DMS 273 treated with DMSO at 0.1 percent for 48 hours (cell line): ENCODE measurements at regions not wholly inside any gene's neighbourhood (a gene's known extent, or its start where the extent isn't known, plus 50 kb on each side); places are given as distances from the start of the nearest gene placed in this dataset.
A peak's percentile ranks its signal among the peaks of the same experiment; 100 is the strongest.

Source experiments
- DNase-seq: peaks from one replicate; lab custom pipeline; 2025; lab: John Stamatoyannopoulos, UW

DNA sequence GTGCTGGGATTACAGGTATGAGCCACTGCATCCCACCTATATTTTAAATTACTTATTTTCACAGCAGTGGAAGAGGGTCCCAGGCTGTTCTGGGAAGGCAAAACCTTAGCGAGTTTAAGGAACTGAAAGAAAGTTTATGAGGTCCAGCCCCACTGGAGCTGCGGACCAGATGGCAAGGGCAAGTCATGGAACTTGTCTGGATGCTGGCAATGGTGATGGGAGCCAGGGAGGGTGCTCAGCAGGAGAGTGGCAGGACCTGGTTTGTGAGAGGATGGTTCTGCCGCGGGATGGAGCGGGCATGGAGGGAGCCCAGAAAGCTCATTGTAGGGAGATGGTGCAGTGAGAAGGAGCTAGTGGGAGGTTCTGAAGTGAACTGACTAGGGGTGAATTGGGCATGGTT lies 50.6 kb upstream of the SLC45A1 start:
- no peak for DNase-seq

DNA sequence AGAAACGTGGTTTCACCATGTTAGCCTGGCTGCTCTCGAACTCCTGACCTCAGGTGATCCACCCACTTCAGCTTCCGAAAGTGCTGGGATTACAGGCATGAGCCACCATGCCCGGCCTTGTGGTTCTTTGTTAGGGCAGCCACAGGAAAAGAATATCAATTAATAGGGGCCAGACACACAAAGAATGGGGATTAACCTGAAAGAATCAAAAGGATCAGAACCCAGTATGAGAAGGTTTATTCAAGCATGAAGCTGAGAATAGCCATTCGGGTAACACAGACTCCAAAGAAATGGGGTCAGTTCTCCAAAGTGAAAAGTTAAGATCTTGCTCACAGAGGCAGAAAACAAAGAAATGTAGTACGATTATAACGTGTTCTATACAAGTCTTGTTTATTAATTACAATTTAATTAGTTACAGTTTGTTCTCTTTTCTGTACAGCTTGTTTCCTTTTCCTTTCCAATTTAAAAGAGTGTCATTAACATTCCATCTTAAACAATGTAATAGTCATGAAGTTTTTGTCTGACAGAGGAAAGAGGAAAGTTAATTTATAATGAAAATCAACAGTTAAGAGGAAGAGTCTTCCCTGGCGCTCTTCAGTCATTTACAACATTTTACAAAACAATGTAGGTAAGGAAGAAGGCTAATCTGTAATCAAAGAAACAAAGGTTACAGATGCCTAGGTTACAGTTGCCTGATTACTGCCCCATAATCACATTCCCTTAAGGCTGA lies 51.3 kb upstream of the SLC45A1 start:
- DNase-seq = no peak

GRCh38 chr1:8263791-8264190 lies 54.1 kb upstream of the SLC45A1 start:
- no peak for DNase-seq

DNA sequence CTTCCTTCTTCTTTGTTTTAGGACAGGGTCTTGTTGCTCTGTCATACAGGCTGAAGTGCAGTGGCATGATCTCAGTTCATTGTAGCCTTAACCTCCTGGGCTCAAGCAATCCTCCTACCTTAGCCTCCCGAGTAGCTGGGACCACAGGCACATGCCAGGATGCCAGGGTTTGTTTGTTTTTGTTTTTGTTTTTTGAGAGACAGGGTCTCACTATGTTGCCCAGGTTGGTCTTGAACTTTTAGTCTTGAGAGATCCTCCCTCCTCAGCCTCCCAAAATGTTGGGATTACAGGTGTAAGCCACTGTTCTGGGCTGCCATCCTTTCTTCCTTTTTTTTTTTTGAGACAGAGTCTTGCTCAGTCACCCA lies 56.5 kb upstream of the SLC45A1 start:
- DNase-seq = no peak

DNA sequence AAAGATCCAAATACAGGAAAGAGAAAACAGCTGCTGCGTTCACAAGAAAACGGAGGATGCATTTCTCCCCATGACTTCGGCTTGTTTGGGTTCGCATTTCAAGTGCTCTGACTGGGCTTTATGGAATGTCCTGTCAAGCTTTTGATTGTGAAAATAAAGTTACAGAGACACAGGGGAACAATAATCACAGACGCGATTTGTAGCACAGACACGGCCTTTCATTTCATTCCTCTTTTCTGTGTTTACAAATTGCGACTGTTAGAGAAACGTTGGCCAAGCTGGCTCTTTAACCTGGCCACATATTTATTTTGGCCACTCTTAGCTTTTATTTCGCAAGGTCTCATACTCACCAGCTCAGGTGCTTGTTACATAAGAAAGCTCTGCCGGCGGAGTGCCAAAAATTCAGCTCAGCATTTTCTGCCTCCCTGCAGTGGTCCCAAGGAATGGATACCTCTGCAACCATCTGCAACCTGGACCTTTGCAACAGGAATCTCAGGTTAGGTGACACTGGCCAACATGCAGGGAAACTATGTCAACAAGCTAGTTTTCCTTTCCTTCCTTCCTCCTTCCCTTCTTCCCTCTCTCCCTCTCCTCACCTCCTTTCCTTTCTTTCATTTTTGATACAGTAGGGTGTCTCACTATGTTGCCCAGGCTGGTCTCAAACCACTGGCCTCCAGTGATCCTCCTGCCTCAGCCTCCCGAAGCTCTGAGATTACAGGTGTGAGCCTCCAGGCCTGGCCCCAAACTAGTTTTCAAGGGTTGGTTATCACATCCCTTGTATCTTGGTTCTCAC lies 58.2 kb upstream of the SLC45A1 start:
- DNase-seq = no peak

- no peak for DNase-seq
These were observed 60.3 kb upstream of the SLC45A1 start for GRCh38 chr1:8257621-8258020.

- DNase-seq = no peak
These were observed 61.6 kb upstream of the SLC45A1 start for GRCh38 chr1:8256321-8256720.

DNA sequence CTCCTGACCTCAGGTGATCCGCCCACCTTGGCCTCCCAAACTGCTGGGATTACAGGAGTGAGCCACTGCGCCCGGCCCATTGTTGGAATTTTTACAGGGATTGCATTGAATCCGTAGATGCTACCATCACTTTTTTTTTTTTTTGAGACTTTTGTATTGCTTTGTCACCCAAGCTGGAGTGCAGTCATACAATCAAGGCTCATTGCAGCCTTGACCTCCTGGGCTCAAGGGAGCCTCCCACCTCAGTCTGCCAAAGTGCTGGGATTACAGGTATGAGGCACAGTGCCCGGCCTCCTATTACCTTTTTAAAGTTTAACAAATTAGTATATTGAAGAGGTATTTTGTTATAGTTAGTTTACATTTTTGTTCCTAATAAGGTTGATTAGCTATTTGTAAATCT lies 62.2 kb upstream of the SLC45A1 start:
- no peak for DNase-seq

DNA sequence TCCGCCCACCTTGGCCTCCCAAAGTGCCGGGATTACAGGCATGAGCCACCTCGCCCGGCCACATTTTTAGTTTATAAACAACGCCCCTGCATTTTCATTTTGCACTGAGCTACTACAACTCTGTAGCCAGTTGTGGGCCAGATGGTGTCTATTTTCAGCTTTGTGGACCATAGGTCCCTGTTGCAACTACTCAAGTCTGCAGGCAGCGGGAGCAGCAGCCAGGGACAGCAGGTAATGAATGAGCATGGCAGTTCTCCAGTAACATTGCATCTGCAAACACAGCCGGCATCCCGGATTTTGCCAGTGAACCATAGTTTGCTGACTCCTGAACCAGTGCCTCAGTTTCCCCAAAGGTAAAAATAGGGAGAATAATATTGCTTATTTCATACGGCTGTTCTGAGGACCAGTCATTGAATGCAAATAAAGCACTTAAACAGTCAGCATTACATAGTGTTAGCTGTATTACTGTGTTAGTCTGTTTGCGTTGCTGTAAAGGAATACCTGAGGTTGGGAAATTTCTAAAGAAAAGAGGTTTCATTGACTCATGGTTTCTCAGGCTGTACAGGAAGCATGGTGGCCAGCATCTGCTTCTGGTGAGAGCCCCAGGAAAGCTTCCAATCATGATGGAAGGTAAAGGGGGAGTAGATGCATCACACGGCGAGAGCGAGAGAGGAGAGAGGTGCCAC lies 65.5 kb upstream of the SLC45A1 start:
- peak; percentile 77 for DNase-seq

GRCh38 chr1:8251635-8252034 lies 66.3 kb upstream of the SLC45A1 start:
- DNase-seq = no peak

- no peak for DNase-seq
These were observed 68.1 kb upstream of the SLC45A1 start for GRCh38 chr1:8249838-8250237.

- DNase-seq = no peak
These were observed 70.0 kb upstream of the SLC45A1 start for GRCh38 chr1:8247811-8248436.

GRCh38 chr1:8244304-8244703 lies 73.6 kb upstream of the SLC45A1 start:
- DNase-seq = no peak

GRCh38 chr1:8242498-8242897 lies 75.4 kb upstream of the SLC45A1 start:
- no peak for DNase-seq

GRCh38 chr1:8241417-8242014 lies 76.4 kb upstream of the SLC45A1 start:
- DNase-seq = no peak

GRCh38 chr1:8239306-8240023 lies 78.4 kb upstream of the SLC45A1 start:
- no peak for DNase-seq

DNA sequence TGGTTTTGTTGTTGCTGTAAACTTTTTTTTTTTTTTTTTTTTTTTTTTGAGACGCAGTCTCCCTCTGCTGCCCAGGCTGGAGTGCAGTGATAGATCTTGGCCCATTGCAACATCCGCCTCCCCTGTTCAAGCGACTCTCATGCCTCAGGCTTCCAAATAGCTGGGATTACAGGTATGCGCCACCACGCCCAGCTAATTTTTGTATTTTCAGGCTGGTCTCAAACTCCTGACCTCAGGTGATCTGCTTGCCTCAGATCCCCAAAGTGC lies 78.9 kb upstream of the SLC45A1 start:
- DNase-seq = no peak

GRCh38 chr1:8238141-8239038 lies 79.5 kb upstream of the SLC45A1 start:
- DNase-seq = no peak

GRCh38 chr1:8232036-8232757 lies 85.7 kb upstream of the SLC45A1 start:
- no peak for DNase-seq

- DNase-seq = no peak
These were observed 87.7 kb upstream of the SLC45A1 start for GRCh38 chr1:8230292-8230621.
